Activated naive CD8-positive, alpha-beta T cell treated with anti-CD3 and anti-CD28 coated beads for 36 hours (primary cell): ENCODE measurements at regions not wholly inside any gene's neighbourhood (a gene's known extent, or its start where the extent isn't known, plus 50 kb on each side); places are given as distances from the start of the nearest gene placed in this dataset.

Experiments used
- DNase-seq: peaks from one replicate; pipeline ENCODE4 v3.0.0; 2021
- H3K27ac Mint-ChIP-seq: one replicate; pipeline ENCODE4 v1.8.0; 2022; ENCODE audit warnings: mild to moderate bottlenecking, moderate library complexity, mixed read lengths
- H3K27me3 Mint-ChIP-seq: one replicate; pipeline ENCODE4 v1.8.0; 2022; ENCODE audit warnings: mild to moderate bottlenecking, mixed read lengths
- H3K36me3 Mint-ChIP-seq: one replicate; pipeline ENCODE4 v1.8.0; 2021; ENCODE audit warnings: mild to moderate bottlenecking, mixed read lengths
- H3K4me1 Mint-ChIP-seq: one replicate; pipeline ENCODE4 v1.8.0; 2021; ENCODE audit warnings: mixed read lengths
- H3K4me3 Mint-ChIP-seq: one replicate; pipeline ENCODE4 v1.8.0; 2022; ENCODE audit warnings: mild to moderate bottlenecking, moderate library complexity, mixed read lengths
- H3K9me3 Mint-ChIP-seq: one replicate; pipeline ENCODE4 v1.8.0; 2022; ENCODE audit warnings: mixed read lengths

DNA sequence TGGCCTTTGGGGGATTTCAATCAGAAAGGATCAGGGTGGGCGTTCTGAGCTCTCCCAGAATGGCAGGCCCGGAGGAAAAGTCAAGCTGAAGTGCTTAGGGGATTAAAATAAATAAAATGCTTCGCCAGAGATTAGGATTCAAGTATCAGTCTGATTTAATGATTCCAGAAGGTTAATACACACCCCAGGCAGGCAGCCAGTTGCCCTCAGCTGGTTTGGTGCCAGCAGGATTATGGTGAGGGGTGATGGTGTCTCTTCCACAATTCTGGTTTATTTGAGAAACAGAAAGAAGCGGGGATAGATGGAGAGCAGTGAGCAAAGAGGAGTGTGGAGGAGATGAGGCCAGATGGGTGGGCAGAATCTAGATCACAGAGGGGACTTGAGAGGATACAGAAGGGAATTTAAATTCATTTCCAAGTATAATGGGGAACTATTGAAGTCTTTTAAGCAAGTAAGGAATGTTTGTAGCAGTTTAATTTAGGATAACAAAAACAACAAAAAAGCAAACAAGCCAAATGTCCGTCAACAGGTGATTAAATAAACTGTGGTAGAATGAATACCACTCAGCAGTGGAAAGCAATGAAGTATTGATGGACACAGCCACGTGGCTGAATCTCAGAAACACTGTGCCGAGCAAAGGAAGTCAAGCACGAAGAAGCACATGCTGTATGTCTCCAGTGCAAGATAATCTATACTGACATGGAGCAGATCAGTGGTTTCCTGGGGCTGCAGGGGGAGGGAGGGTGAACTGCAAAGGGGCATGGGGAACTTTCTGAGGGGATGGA, 297.7 kb downstream of the MSX2 start:
- Mint-ChIP-seq H3K4me3 (no peak overlapping the region), H3K27me3 (peaks cover 33% of the 10 kb centered on the region), H3K9me3 (peaks cover 4% of the 10 kb centered on the region), H3K4me1 (no peaks in the 10 kb centered on the region), H3K36me3 (no peaks in the 10 kb centered on the region), H3K27ac (no peak overlapping the region)
- no peak for DNase-seq

DNA sequence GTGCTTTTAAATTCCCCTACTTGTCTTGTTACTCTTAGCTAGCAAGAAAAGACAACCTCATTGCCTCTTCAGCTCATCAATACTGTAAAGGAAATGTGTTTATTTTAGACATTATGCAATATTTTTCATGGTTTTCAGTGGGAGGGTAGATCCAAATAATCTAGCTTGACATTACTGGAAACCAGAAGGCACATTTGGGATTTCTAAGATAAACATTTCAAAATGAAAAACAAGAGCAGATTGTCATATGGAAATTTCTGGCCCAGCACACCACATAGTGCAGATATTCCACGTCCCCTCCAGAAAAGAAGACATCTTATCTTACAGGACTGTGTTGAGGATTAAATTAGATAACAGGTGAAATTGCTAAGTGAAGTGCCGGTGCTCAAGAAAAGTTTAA, 296.9 kb downstream of the MSX2 start:
- no peak for DNase-seq
- no peak overlapping the region for H3K27ac Mint-ChIP-seq
- H3K4me3 Mint-ChIP-seq, result no peak overlapping the region
- H3K36me3 Mint-ChIP-seq, result no peaks in the 10 kb centered on the region
- H3K27me3 Mint-ChIP-seq, result peaks cover 38% of the 10 kb centered on the region
- no peaks in the 10 kb centered on the region for H3K4me1 Mint-ChIP-seq
- H3K9me3 Mint-ChIP-seq, result peaks cover 4% of the 10 kb centered on the region

DNA sequence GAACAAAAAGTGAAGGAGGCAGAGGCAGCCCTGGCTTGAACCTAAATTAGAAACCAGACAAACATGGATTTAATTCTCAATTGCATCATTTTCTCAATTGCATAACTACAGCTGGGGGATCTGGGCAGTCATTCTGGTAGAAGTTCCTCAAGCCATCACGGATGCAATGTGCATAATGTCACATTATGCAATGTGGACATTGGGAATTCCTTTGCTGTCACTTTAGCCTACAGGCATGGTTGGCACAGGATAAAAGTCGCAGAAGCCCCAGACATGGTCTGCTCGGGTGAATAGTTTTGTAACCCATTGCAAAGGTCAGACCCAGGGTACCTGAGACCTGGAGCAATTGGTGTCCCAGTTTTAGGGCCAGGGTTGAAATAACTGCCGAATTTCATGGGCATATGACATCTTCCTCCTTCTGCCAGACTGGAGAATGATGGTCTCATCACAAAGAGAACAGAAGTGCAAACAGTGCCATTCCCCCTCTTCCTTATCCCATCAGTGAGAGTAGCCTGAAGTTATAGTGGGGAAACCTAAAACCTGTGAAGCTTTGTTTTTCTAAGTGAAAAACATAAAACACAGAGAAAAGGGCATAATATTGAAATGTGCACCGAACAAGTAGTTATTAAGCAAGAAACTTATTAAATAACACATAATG, 290.8 kb downstream of the MSX2 start:
- Mint-ChIP-seq H3K4me3 (no peak overlapping the region), H3K36me3 (no peaks in the 10 kb centered on the region), H3K27ac (no peak overlapping the region), H3K27me3 (peaks cover 19% of the 10 kb centered on the region), H3K4me1 (no peaks in the 10 kb centered on the region), H3K9me3 (no peaks in the 10 kb centered on the region)
- no peak for DNase-seq

DNA sequence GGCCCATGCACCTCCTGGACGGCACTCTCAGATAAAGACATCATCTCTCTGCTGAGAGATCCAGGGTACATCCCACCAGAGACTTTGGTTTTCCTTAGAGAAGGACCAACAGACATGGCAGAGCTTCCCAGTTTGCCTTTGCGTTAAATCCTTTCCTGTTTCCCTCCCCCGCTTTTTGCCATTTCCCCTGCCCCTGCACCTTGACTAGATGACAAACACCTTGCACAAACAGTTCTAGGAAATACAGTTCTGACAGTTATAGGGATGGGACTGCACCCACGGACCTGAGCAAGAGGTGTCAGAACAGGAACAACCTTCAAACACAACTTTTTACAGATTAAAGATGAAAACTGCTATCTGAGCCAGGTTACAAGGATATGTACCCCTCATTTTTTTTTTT, 288.9 kb downstream of the MSX2 start:
- DNase-seq, result no peak
- H3K36me3 Mint-ChIP-seq, result no peaks in the 10 kb centered on the region

DNA sequence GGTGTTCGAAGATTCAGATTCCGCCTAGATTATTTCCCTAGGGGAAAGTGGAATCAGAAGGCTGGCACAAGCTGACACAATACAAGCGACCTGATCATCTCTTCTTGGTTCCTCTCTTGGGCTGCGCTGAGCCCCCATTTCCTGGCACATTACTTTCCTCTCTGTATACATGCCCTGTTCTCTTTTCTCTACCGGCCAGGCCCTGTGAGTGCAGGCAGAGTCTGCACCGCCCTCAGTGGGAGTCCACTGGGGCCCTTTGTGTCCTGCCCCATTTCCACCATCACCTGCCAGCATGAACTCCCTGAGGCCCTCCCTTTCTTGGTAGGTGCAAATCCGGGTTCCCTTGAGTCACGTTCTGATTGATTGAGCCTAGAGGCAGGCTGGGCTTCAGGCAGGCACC, 287.9 kb downstream of the MSX2 start:
- H3K4me3 Mint-ChIP-seq, result no peak overlapping the region
- no peaks in the 10 kb centered on the region for H3K36me3 Mint-ChIP-seq
- H3K27ac Mint-ChIP-seq, result no peak overlapping the region
- DNase-seq, result no peak
- no peaks in the 10 kb centered on the region for H3K4me1 Mint-ChIP-seq
- no peaks in the 10 kb centered on the region for H3K9me3 Mint-ChIP-seq
- H3K27me3 Mint-ChIP-seq, result peaks cover 11% of the 10 kb centered on the region

More for the DNA sequence above, 288.9 kb downstream of the MSX2 start:
- H3K4me1 Mint-ChIP-seq, result no peaks in the 10 kb centered on the region
- no peak overlapping the region for H3K4me3 Mint-ChIP-seq
- peaks cover 15% of the 10 kb centered on the region for H3K27me3 Mint-ChIP-seq
- no peaks in the 10 kb centered on the region for H3K9me3 Mint-ChIP-seq
- H3K27ac Mint-ChIP-seq, result no peak overlapping the region

DNA sequence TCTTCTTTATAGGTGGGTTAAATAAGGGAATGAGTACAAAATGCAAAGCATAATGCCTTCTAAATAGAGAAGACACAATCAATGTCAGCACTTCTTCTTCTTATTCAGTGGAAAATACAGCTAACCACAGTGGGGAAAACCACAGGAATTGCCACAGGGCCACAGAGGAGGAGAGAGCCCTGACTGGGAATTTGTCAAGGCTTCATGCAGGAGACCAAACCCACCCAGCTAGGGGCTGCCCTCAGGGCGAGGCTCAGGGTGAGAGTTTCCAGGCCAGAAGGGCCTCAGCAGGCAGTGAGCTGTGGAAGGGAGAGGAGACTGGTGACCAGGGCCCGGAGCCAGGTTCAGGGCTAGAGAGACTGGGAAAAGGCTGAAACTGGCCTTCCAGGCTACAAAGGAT, 279.1 kb downstream of the MSX2 start:
- H3K4me1 Mint-ChIP-seq, result no peaks in the 10 kb centered on the region
- H3K27ac Mint-ChIP-seq, result no peak overlapping the region
- H3K9me3 Mint-ChIP-seq, result peaks cover 4% of the 10 kb centered on the region
- peaks cover 31% of the 10 kb centered on the region for H3K27me3 Mint-ChIP-seq
- H3K36me3 Mint-ChIP-seq, result no peaks in the 10 kb centered on the region
- H3K4me3 Mint-ChIP-seq, result no peak overlapping the region
- no peak for DNase-seq

DNA sequence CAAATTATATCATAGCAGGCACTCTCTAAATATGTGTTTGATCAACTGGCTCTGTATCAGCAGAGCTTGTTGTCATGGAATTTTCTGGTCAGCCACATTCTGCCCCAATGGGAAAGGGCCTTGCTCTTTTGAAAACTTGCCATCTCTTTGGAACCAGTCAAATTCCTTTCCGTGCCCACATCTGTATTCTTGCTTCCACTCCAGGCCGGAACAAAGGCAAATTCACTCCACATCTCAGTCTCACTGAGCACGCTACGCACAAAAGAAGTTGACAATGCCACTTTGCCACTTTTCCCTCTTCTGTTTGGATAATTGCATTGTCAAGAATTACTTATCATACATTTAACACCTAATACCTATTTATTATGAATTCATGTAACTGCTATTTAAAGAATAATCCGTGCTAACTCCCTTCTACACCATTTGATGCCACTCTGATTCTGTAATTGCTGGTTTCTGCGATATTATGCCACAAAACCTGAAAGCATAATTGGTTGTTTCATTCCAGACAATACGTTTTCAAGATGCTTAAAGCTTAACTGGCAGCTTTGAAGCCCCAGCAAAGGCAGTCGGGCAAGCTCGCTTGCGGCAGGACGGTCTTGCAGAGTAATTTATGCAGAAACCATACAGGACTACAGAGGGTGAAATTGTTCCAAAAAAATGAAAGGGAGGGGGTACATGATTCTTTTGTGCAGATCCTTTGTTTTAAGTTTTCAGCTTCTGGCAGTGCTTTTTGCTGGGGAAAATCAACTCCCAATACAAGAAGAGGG, 277.7 kb downstream of the MSX2 start:
- Mint-ChIP-seq H3K9me3 (peaks cover 10% of the 10 kb centered on the region), H3K36me3 (no peaks in the 10 kb centered on the region), H3K27me3 (peaks cover 31% of the 10 kb centered on the region), H3K4me1 (peaks cover 9% of the 10 kb centered on the region), H3K4me3 (no peak overlapping the region), H3K27ac (no peak overlapping the region)
- no peak for DNase-seq

DNA sequence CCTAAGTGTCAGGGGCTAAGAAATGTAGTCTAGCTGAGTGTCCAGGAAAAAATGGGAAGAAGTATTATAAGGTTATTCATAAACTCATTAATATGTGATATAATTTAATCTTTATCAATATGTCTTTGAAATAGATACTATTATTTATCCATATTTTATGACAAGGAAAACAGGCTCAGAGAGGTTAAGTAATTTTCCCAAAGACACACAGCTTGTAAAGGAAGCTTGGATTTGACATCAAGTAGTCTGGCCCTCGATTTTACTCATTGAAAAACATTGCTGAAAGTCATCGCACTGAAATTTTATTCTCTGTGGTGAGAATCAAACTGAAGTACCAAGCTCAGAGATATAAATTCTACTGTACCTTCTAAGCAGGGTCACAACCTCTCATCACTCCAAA, 276.9 kb downstream of the MSX2 start:
- Mint-ChIP-seq H3K4me3 (no peak overlapping the region), H3K27ac (no peak overlapping the region), H3K27me3 (peaks cover 31% of the 10 kb centered on the region), H3K36me3 (no peaks in the 10 kb centered on the region), H3K9me3 (peaks cover 10% of the 10 kb centered on the region), H3K4me1 (peaks cover 9% of the 10 kb centered on the region)
- DNase-seq, result no peak

DNA sequence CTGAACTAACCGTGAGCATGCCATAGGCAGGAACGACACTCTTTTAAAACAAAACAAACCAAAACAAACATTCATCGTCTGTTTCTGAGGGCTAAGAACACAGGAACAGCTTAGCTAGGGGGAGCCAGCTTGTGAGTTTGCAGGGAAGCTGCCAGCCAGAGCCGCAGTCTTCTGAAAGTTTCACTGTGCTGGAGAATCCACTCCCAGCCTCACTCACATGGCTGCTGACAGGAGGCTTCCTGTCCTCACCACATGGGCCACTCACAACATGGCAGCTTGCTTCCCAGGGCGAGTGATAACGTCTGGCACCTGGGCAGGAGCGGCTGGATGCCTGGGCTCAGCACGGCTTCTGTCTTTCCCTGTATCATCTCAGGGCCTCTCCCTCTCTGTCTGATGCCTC, 275.2 kb downstream of the MSX2 start:
- no peaks in the 10 kb centered on the region for H3K36me3 Mint-ChIP-seq
- no peak overlapping the region for H3K27ac Mint-ChIP-seq

DNA sequence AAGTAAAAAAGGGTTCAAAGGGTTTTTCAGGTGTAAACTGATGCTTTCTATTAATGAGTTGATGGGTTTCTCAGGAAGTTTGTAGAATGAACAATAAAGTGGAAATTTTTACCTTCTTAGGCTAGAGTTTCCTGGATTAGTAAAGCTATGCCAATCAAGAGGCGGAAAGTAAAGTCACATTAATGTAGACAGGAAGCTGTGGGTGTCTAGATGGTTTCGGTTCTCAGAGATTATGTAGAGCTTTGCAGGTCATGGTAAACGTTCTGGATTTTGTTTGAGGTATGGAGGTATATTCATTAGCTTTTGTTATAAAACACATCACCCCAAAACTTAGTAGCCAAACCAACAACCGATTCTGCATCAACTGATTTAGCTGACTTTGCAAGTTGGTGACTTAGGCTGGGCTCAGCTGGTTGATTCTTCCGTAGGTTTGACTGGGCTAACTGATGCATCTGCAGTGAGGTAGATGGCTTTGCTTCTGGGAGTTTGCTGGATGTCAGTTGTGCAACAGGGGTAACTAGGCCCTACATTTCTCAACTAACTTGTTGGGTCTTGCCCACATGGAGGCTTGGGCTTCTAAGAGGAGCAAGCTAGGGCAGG, 273.8 kb downstream of the MSX2 start:
- DNase-seq, result no peak
- peaks cover 9% of the 10 kb centered on the region for H3K4me1 Mint-ChIP-seq
- no peaks in the 10 kb centered on the region for H3K36me3 Mint-ChIP-seq
- H3K27ac Mint-ChIP-seq, result no peak overlapping the region
- H3K9me3 Mint-ChIP-seq, result peaks cover 10% of the 10 kb centered on the region
- peaks cover 5% of the 10 kb centered on the region for H3K27me3 Mint-ChIP-seq
- no peak overlapping the region for H3K4me3 Mint-ChIP-seq

More for the DNA sequence above, 275.2 kb downstream of the MSX2 start:
- peaks cover 9% of the 10 kb centered on the region for H3K4me1 Mint-ChIP-seq
- no peak overlapping the region for H3K4me3 Mint-ChIP-seq
- peaks cover 18% of the 10 kb centered on the region for H3K27me3 Mint-ChIP-seq
- no peak for DNase-seq
- H3K9me3 Mint-ChIP-seq, result peaks cover 10% of the 10 kb centered on the region

DNA sequence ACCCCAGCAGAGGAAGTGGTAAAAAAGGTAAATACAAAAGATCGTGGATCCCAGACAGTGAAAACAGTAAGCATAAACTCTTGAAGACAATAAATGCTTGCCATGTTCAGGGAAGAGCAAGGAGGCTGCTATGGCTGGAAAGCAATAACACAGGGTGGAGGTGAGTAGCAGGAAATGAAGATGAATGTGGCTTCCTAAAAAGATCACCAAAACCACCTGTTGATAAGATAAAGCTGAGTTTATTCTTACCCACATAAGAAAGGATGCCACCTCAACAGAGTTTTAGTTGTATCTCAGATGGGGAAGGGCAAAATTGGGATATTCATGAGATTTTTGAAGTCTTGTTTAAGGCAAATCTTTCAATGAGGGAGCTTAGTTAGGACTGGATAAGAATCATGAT, 273.3 kb downstream of the MSX2 start:
- DNase-seq, result no peak
- Mint-ChIP-seq H3K4me3 (no peak overlapping the region), H3K9me3 (peaks cover 10% of the 10 kb centered on the region), H3K27me3 (peaks cover 8% of the 10 kb centered on the region), H3K4me1 (peaks cover 9% of the 10 kb centered on the region), H3K27ac (no peak overlapping the region), H3K36me3 (no peaks in the 10 kb centered on the region)

DNA sequence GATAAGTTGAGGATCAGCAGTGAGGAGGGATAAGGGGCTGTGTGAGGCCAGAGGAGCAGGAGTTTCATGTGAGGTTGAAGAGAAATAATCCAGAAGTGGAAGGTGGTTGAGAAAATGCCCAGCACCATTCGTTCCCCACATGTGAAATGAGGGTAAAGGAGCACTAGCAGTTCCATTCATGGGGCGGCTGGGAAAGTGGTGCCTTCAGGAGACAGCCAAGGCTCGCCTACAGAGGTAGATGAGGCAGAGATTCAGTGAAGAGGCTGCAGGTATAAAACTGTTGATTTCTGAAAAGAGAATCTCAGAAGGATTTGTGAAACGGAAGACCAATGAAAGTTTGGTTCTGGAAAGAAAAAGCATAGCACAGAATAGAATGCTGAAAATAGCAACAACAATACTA, 272.6 kb downstream of the MSX2 start:
- H3K4me1 Mint-ChIP-seq, result peaks cover 9% of the 10 kb centered on the region
- no peak for DNase-seq
- H3K4me3 Mint-ChIP-seq, result no peak overlapping the region
- peaks cover 7% of the 10 kb centered on the region for H3K27me3 Mint-ChIP-seq
- H3K36me3 Mint-ChIP-seq, result no peaks in the 10 kb centered on the region
- H3K27ac Mint-ChIP-seq, result no peak overlapping the region
- H3K9me3 Mint-ChIP-seq, result peaks cover 10% of the 10 kb centered on the region

DNA sequence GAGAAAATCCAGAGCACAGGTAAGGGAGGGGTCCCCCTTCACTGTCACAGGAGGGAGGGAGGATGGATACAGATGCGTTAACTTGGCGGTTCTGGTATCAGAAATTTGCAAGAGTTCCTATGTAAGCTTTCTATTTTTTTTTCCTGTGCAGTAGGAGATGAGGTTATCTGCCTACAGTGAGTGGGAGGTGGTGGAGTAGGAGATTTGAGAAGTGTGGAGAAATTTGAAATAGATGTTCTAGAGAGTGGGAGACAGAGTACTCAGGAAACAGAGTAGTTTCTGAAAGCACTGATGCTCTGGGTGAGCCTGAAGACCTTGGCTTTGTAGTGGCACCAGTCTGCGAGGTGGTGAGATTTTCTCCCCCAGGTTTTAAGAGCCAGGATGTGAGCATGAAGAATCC, 271.4 kb downstream of the MSX2 start:
- no peaks in the 10 kb centered on the region for H3K36me3 Mint-ChIP-seq

DNA sequence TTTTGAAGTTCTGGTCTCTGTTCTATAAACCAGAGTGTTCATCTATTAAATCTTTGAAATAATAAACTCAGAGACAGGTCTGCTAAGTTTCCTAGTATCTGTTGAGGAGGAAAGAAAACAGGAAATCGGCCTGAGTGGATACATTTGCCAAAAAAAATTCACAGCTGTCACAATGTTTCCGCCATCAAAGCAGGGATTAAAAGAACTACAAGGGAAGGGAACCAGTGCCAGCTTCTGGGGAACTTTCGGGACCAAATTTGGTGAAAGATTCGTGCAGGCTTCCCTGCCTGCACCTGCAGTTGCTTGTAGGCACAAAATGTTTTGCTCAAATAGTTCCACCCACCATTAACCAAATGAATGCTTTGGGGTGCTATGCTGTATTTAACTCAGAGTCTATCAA, 267.5 kb downstream of the MSX2 start:
- Mint-ChIP-seq H3K9me3 (no peaks in the 10 kb centered on the region), H3K36me3 (no peaks in the 10 kb centered on the region), H3K4me3 (no peak overlapping the region), H3K27me3 (peaks cover 14% of the 10 kb centered on the region), H3K27ac (no peak overlapping the region), H3K4me1 (no peaks in the 10 kb centered on the region)
- no peak for DNase-seq

More for the DNA sequence above, 271.4 kb downstream of the MSX2 start:
- peaks cover 9% of the 10 kb centered on the region for H3K27me3 Mint-ChIP-seq
- H3K9me3 Mint-ChIP-seq, result peaks cover 10% of the 10 kb centered on the region
- no peak overlapping the region for H3K27ac Mint-ChIP-seq
- peaks cover 9% of the 10 kb centered on the region for H3K4me1 Mint-ChIP-seq
- DNase-seq, result no peak
- no peak overlapping the region for H3K4me3 Mint-ChIP-seq

DNA sequence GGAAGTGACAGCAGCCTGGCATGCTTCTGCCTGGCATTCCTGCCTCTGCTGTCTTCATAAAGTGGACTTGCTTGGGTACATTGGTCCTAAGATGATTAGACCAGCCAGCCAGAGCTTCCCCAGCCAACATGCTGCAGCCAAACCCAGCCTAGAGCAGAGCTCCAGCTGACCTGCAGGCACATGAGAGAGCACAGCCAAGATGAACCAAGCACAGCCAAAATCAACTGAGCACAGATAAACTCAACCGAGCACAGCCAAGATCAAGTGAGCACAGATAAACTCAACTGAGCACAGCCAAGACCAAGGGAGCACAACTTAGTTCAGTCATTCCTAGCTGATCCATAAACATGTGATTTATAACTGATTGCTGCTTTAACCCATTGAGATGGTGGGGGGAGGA, 266.5 kb downstream of the MSX2 start:
- no peaks in the 10 kb centered on the region for H3K4me1 Mint-ChIP-seq
- peaks cover 14% of the 10 kb centered on the region for H3K27me3 Mint-ChIP-seq
- H3K36me3 Mint-ChIP-seq, result no peaks in the 10 kb centered on the region
- H3K4me3 Mint-ChIP-seq, result no peak overlapping the region
- no peak overlapping the region for H3K27ac Mint-ChIP-seq
- no peaks in the 10 kb centered on the region for H3K9me3 Mint-ChIP-seq
- DNase-seq, result no peak
